Kidney (tissue), 13 donors: ENCODE measurements at regions not wholly inside any gene's neighbourhood (a gene's known extent, or its start where the extent isn't known, plus 50 kb on each side); places are given as distances from the start of the nearest gene placed in this dataset.
"Not testable (repeated sequence)": the region's sequence is repeated elsewhere in the genome, so short reads cannot be mapped to it uniquely, and the experiment has no call there.

ENCODE experiments used
- DNase-seq, 5 donors: peaks; one replicate each; pipeline ENCODE4 v3.0.0-alpha.2; 2013 to 2020
- FAIRE-seq: peaks from 2 replicates; lab custom pipeline; 2012; peaks lifted over from hg19 to GRCh38; lab: Jason Lieb, UNC
- H3K27ac ChIP-seq, 2 donors: one replicate each; pipeline ENCODE4 v1.7.0; 2013; ENCODE audit warnings: low read depth in 2 of 2, low read length in 2 of 2, inconsistent platforms in 1 of 2
- H3K27me3 ChIP-seq: one replicate; pipeline ENCODE4 v1.7.1; 2013; ENCODE audit warnings: low read length, inconsistent platforms; ENCODE audit not compliant: control insufficient read depth, insufficient read depth
- H3K36me3 ChIP-seq, 3 donors: one replicate each; pipeline versions ENCODE4 v1.7.0 to v1.7.1; 2013; ENCODE audit warnings: low read length in 3 of 3, control low read depth in 1 of 3, inconsistent platforms in 1 of 3; ENCODE audit not compliant: insufficient read depth in 3 of 3, control insufficient read depth in 2 of 3
- H3K4me1 ChIP-seq, 3 donors: one replicate each; pipeline versions ENCODE4 v1.7.0 to v1.7.1; 2013; ENCODE audit warnings: low read length in 3 of 3, inconsistent platforms in 1 of 3, low read depth in 1 of 3; ENCODE audit not compliant: control insufficient read depth in 2 of 3, insufficient read depth in 2 of 3
- H3K4me3 ChIP-seq, 3 donors: one replicate each; pipeline versions ENCODE4 v1.7.0 to v1.8.1; 2013; ENCODE audit warnings: low read length in 3 of 3, control low read depth in 1 of 3, inconsistent platforms in 1 of 3
- H3K9ac ChIP-seq, 3 donors: one replicate each; pipeline versions ENCODE4 v1.7.0 to v1.7.1; 2013; ENCODE audit warnings: low read length in 3 of 3, control low read depth in 1 of 3, inconsistent platforms in 1 of 3
- H3K9me3 ChIP-seq, 3 donors: one replicate each; pipeline versions ENCODE4 v1.7.0 to v1.7.1; 2013; ENCODE audit warnings: low read length in 3 of 3, control low read depth in 1 of 3, inconsistent platforms in 1 of 3; ENCODE audit not compliant: control insufficient read depth in 2 of 3, insufficient read depth in 1 of 3
- intact Hi-C: fragments of 100-400 bp; cut with DNase I; formaldehyde crosslinking; loops from one replicate; pipeline ENCODE4 v1.11.1; 2022
- TF ChIP-seq, protein P1 (sequence below): IDR thresholded peaks from 3 replicates; pipeline ENCODE4 v1.5.1; 2012; ENCODE audit warnings: mild to moderate bottlenecking, moderate library complexity, borderline replicate concordance; ENCODE audit not compliant: insufficient read depth; ENCODE audit errors: extremely low read depth
- donor health status: control.
- donor health status: control.
- donor health status: control.
- donor health status: control.
- donor health status: control.
- donor health status: DM: yes; HTN: yes; CAD: no.
- donor health status: Normal renal cell carcinoma (clear cell type).

DNA sequence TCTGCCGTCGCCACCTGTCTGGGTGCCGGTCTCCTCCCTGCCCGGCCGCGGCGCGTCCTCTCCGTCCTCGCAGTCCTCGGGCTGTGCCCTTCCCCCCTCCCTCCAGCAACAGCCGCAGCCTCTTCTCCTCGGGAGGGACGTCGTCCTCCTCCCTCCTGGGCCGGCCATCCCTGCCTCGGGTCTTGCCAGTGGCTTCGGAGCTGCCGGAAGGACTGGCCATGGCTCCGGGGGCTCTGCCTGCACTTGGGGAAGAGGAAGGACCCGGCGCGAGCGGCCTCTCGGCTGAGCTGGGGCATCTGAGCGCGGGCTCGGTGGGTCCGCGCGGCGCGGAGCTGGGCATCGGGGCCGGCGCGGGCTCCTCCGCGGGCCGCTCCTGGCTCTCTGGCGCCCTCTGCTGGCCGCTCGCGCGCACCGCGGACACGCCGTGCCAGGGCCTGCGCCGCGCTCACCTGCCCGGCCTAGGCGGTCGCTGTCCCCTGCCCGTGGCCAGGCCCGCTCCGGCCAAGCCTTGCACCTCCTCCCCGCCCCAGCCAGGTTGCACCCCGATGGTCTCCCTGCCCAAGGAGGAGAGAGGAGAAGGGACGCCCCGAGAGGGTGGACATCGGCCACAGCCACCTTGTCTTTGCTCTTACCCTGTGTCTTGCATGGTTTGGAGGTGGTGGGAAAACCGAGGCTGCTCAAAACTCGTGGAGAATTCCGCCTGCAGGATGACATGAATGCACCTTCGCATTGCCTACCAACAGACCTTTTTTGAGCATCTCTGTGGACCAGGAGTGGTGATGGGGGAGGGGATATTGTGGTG is 83.9 kb upstream of the FRG2C start:
- not testable (repeated sequence) for H3K9ac ChIP-seq

DNA sequence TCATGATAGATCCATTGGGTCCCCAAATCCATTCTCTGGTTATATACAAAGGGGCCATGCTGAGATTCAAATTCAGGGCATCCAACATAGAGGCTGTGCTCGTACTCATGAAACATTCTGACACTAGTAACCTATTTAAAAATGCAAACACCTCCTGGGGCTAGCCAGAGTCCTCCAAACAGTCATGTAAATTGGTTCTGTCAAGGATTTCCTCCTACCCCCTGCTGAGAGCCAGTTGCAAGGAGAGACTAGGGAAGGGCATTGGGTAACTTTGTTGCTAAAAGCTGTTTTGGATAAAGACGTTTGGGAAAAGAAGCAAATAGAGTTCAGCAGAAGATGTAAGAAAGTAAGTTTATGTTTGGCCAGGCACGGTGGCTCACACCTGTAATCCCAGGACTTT is 81.6 kb upstream of the FRG2C start:
- H3K9me3 ChIP-seq, H3K4me1 ChIP-seq, intact Hi-C loops, H3K4me3 ChIP-seq, H3K27me3 ChIP-seq, H3K36me3 ChIP-seq, H3K27ac ChIP-seq, FAIRE-seq, DNase-seq, H3K9ac ChIP-seq: not testable (repeated sequence)

More for the DNA sequence above, 83.9 kb upstream of the FRG2C start:
- H3K27me3 ChIP-seq, H3K4me3 ChIP-seq, H3K36me3 ChIP-seq, H3K27ac ChIP-seq, intact Hi-C loops, H3K9me3 ChIP-seq, H3K4me1 ChIP-seq, FAIRE-seq: not testable (repeated sequence)
- peak; percentile 50 to 85 (median 59) for DNase-seq
- TF ChIP-seq, protein P1, sequence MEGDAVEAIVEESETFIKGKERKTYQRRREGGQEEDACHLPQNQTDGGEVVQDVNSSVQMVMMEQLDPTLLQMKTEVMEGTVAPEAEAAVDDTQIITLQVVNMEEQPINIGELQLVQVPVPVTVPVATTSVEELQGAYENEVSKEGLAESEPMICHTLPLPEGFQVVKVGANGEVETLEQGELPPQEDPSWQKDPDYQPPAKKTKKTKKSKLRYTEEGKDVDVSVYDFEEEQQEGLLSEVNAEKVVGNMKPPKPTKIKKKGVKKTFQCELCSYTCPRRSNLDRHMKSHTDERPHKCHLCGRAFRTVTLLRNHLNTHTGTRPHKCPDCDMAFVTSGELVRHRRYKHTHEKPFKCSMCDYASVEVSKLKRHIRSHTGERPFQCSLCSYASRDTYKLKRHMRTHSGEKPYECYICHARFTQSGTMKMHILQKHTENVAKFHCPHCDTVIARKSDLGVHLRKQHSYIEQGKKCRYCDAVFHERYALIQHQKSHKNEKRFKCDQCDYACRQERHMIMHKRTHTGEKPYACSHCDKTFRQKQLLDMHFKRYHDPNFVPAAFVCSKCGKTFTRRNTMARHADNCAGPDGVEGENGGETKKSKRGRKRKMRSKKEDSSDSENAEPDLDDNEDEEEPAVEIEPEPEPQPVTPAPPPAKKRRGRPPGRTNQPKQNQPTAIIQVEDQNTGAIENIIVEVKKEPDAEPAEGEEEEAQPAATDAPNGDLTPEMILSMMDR: peak; percentile 44

DNA sequence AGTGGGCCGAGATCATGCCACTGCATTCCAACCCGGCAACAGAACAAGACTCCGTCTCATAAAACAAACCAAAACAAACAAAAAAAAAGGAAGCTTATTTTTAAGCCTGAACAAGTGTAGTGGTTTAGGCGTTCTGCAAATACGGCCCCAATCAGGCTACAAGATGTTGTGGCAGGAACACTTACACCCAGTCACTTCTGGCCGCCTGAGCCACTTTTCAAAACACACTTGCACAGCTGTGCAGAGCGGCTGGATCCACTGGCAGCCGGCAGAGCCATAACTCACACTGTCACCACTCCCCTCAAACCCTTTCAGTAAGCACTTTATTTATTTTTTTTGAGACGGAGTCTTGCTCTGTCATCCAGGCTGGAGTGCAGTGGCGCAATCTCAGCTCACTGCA is 81.0 kb upstream of the FRG2C start:
- H3K4me3 ChIP-seq, H3K4me1 ChIP-seq, intact Hi-C loops, H3K27me3 ChIP-seq, H3K9me3 ChIP-seq, H3K9ac ChIP-seq, H3K36me3 ChIP-seq, FAIRE-seq, H3K27ac ChIP-seq: not testable (repeated sequence)
- DNase-seq: peak in 2 of 5 donors; percentile 4 to 25

DNA sequence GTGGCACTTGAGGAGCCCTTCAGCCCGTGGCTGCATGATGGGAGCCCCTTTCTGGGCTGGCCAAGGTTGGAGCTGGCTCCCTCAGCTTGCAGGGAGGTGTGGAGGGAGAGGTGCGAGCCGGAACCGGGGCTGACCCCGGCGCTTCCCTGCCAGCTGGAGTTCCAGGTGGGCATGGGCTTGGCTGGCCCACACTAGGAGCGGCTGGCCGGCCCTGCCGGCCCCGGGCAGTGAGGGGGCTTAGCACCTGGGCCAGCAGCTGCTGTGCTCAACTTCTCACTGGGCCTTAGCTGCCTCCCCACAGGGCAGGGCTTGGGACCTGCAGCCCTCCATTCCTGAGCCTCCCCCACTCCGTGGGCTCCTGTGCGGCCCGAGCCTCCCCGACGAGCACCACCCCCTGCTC is 76.4 kb upstream of the FRG2C start:
- H3K36me3 ChIP-seq, H3K9ac ChIP-seq, intact Hi-C loops, H3K27me3 ChIP-seq, H3K27ac ChIP-seq, DNase-seq, FAIRE-seq, H3K4me3 ChIP-seq, H3K4me1 ChIP-seq, H3K9me3 ChIP-seq: not testable (repeated sequence)

DNA sequence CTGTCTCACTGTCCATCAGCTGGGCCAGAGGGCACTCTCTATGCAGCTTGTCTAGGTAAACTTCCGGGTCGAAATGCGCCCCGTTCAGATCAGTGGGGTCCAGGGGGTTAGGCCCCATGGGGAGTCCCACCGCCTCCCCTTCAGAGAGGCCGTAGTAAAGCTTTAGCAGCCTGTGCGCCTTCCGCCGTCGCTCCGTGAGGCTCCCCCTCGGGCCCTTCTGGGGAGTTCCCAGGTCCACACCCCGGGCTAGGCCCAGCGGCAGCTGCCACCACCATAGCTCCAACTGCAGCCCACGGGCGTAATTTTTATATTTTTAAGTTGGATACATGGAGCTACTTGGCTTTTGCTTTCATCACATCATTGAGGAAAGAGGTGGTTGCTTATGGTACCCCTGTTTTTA is 73.7 kb upstream of the FRG2C start:
- H3K4me1 ChIP-seq, H3K36me3 ChIP-seq, H3K4me3 ChIP-seq, FAIRE-seq, H3K27ac ChIP-seq, intact Hi-C loops, H3K9ac ChIP-seq, H3K27me3 ChIP-seq, H3K9me3 ChIP-seq: not testable (repeated sequence)
- peak in 1 of 5 donors; percentile 57 for DNase-seq

DNA sequence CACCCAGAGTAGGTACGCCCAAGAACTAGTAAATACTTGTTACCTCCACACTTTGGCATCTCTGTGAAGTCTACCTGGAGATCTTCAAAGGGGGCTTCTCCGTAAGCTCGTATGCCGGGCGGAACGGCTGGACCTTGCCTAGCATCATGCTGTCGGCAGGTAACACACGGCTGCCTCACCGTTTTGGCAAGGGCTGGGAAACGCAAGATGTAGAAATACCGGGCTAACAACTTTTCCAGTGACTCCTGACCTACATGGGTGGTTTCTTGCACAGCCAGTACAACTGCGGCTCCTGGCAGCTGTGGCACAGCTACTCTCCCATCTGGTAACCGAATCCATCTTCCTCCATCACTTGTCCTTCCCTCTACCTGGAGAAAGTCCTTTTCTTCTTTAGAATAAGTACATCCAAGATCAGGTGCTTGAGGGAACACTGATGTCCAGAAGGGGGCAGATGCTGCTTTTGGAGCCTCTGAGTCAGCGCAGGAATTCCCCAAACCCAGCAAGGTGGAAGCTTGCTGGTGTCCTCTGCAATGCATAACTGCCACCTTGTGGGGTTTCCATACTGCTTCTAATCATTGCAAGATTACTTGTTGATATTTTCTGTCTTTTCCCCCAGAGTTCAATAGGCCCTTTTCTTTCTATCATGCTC is 59.7 kb upstream of the FRG2C start:
- FAIRE-seq, H3K36me3 ChIP-seq, H3K9me3 ChIP-seq, H3K4me1 ChIP-seq, intact Hi-C loops, H3K27ac ChIP-seq, H3K4me3 ChIP-seq, H3K9ac ChIP-seq, H3K27me3 ChIP-seq: not testable (repeated sequence)
- DNase-seq: peak in 2 of 5 donors; percentile 27 to 40

DNA sequence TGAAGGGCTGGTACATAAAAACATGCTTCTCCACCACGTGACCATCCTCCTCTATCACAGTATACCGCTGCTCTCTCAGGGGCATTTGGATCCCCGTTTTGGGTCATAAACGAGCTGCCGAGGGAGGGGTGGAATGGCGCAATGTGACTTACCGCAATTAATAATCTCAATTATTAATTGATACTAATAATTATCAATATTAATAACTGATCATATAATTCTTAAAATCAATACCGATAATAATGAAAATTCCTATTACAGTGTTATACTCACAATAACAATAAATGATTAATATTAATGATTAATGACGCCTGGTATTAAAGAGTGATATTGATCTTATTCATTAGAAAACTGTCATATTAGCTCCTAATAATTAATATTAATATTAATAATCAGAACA is 56.1 kb upstream of the FRG2C start:
- H3K4me1 ChIP-seq, H3K4me3 ChIP-seq, H3K9ac ChIP-seq, H3K9me3 ChIP-seq, H3K27me3 ChIP-seq, H3K36me3 ChIP-seq, DNase-seq, H3K27ac ChIP-seq, intact Hi-C loops: not testable (repeated sequence)
- FAIRE-seq: peak; percentile 83
